Erythroblast (primary cell): ENCODE measurements at regions not wholly inside any gene's neighbourhood (a gene's known extent, or its start where the extent isn't known, plus 50 kb on each side); places are given as distances from the start of the nearest gene placed in this dataset.

Source experiments
- GATA1 ChIP-seq: IDR thresholded peaks from 2 replicates; pipeline ENCODE4 v1.6.1; 2011; ENCODE audit warnings: low read depth, mild to moderate bottlenecking, control low read depth, low read length, moderate library complexity
- POLR2A ChIP-seq: IDR thresholded peaks from 2 replicates; pipeline ENCODE4 v1.6.1; 2011; ENCODE audit warnings: mild to moderate bottlenecking, low read length

- TF ChIP-seq POLR2A = no peak
- no peak for TF ChIP-seq GATA1
Measured at GRCh38 chr5:18699681-18700080, 1065.4 kb downstream of the TAF11L14 start.
